ENCODE measurements at regions not wholly inside any gene's neighbourhood (a gene's known extent, or its start where the extent isn't known, plus 50 kb on each side); places are given as distances from the start of the nearest gene placed in this dataset.
"Not testable (repeated sequence)": the region's sequence is repeated elsewhere in the genome, so short reads cannot be mapped to it uniquely, and the experiment has no call there.

DNA sequence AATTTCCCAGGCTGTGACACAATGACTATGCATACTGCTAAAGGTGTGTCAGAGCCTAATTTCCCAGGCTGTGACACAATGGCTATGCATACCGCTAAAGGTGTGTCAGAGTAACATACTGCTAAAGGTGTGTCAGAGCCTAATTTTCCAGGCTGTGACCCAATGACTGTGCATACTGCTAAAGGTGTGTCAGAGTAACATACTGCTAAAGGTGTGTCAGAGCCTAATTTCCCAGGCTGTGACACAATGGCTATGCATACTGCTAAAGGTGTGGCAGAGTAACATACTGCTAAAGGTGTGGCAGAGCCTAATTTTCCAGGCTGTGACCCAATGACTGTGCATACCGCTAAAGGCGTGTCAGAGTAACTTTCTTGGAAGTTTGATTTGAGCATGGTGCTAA, 132.9 kb downstream of the BOD1 start:
- TF ChIP-seq, protein P1, sequence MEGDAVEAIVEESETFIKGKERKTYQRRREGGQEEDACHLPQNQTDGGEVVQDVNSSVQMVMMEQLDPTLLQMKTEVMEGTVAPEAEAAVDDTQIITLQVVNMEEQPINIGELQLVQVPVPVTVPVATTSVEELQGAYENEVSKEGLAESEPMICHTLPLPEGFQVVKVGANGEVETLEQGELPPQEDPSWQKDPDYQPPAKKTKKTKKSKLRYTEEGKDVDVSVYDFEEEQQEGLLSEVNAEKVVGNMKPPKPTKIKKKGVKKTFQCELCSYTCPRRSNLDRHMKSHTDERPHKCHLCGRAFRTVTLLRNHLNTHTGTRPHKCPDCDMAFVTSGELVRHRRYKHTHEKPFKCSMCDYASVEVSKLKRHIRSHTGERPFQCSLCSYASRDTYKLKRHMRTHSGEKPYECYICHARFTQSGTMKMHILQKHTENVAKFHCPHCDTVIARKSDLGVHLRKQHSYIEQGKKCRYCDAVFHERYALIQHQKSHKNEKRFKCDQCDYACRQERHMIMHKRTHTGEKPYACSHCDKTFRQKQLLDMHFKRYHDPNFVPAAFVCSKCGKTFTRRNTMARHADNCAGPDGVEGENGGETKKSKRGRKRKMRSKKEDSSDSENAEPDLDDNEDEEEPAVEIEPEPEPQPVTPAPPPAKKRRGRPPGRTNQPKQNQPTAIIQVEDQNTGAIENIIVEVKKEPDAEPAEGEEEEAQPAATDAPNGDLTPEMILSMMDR (IDR thresholded peaks at IDR 0.05), result not testable (repeated sequence)
- TF ChIP-seq POLR2A (IDR thresholded peaks at IDR 0.05), result not testable (repeated sequence)

All from adrenal gland (tissue), 5 donors.